ENCODE measurements at regions not wholly inside any gene's neighbourhood (a gene's known extent, or its start where the extent isn't known, plus 50 kb on each side); places are given as distances from the start of the nearest gene placed in this dataset.

DNA sequence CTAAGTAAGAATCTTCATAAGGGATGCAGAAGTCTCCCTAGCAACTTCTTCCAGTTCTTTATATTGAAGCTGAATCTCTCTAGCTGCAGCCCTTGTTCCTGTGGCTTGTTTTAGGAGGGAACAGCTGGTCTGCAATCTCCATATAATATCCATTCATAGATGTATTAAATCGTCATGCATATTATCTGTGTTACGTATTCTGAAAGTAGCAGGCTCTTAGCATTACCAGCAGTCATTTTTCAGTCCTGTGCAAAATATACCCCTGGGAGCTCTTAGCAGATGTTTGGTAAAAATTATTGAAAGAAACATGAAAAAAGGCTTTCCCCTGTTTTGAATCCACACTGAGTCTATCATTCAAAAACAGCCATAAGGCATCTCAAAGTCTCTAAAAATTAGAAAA is 385.3 kb downstream of the IRS1 start:
- Histone ChIP-seq H3K4me3 (ENCODE audit: low read length) (no peak overlapping the region), H3K36me3 (ENCODE audit: control insufficient read depth, insufficient read depth, low read length) (no peaks in the 10 kb centered on the region), H3K4me1 (ENCODE audit: control insufficient read depth, insufficient read depth, low read length) (no peaks in the 10 kb centered on the region), H3K9ac (ENCODE audit: low read length) (no peak overlapping the region), H3K27me3 (ENCODE audit: control insufficient read depth, insufficient read depth, low read length) (no peaks in the 10 kb centered on the region), H3K27ac (ENCODE audit: low read depth, low read length) (no peak overlapping the region)

DNA sequence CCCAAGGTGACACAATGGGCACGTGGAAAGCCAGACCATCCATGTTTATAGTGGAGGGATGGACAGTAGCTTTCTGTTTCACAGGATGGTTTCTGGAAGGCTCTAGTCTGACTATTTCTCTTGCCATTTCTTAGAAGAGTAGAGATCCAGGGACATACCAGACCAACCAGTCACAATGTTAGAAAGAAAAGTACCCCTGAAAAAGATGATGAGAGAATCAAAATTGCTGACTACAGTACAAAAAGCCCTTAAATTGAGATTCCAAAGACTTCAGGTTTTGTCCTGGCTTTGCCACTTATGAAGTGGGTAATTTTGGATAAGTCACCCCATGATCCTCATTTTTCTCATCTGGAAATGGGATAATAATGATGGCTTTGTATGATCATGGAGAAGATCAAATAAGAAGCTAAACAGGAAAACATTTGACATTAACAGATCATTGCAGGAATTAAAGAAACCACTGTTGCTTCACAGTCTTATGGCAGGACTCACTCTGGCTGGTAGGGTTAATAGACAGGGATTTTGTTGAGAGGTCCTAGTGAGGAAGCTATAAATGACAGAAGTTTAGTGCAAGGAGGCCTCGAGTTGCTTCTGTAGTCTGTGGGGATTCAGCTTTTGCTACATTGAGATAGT is 386.0 kb downstream of the IRS1 start:
- Histone ChIP-seq H3K27me3 (ENCODE audit: control insufficient read depth, insufficient read depth, low read length) (no peaks in the 10 kb centered on the region), H3K4me3 (ENCODE audit: low read length) (no peak overlapping the region), H3K4me1 (ENCODE audit: control insufficient read depth, insufficient read depth, low read length) (no peaks in the 10 kb centered on the region), H3K36me3 (ENCODE audit: control insufficient read depth, insufficient read depth, low read length) (no peaks in the 10 kb centered on the region), H3K27ac (ENCODE audit: low read depth, low read length) (no peak overlapping the region), H3K9ac (ENCODE audit: low read length) (no peak overlapping the region)

DNA sequence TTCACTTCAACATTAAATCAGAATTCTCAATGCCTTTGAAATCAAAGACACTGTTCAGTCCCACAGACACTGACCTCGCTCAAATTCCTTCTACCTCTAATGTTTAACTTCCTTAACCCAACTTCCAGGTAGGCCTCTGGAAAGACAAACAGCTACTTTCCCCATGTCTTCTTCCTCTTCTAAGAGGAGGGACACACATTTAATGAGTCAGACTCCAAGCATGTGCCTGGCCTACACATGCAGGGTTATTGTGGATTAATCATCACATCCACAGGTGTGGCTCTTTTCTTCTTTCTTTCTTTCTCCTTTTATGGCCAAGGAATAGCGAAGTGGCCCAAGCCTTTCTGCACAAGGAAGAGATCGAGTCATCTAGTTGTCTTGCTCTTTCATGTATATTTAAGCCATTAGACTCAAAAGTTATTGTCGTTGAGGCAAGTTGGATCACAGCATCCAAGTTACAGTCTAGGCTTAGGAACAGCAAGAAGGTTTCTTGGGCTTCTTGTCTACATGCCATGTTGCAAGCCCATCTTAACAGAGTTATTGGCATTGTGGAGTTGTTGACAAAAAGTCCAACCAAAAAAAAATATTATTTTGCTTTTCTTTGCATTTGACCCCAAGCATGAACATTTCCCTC is 387.8 kb downstream of the IRS1 start:
- peaks cover 4% of the 10 kb centered on the region for H3K4me1 ChIP-seq (ENCODE audit: control insufficient read depth, insufficient read depth, low read length)
- no peak overlapping the region for H3K9ac ChIP-seq (ENCODE audit: low read length)
- H3K27ac ChIP-seq (ENCODE audit: low read depth, low read length): no peak overlapping the region
- H3K27me3 ChIP-seq (ENCODE audit: control insufficient read depth, insufficient read depth, low read length): no peaks in the 10 kb centered on the region
- H3K36me3 ChIP-seq (ENCODE audit: control insufficient read depth, insufficient read depth, low read length): no peaks in the 10 kb centered on the region
- no peak overlapping the region for H3K4me3 ChIP-seq (ENCODE audit: low read length)

DNA sequence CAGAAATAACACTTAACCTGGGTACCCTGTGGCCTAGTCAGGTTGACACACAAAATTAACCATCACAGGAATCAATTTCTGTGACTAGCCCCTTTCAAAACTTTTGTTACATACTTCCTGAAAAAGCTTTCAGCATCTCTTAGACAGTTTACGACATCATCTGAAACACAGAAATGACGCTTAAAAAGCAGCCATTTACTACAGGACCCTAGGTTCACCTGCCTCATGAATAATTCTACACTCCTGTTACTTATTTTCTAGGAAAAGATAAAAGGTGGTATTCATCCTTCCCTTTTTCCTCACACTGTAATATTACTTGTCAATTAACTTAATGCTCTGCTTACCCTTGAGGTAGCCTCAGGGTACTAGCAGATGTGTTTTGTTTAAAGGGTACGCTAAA is 388.4 kb downstream of the IRS1 start:
- no peak overlapping the region for H3K27ac ChIP-seq (ENCODE audit: low read depth, low read length)
- no peaks in the 10 kb centered on the region for H3K27me3 ChIP-seq (ENCODE audit: control insufficient read depth, insufficient read depth, low read length)
- H3K36me3 ChIP-seq (ENCODE audit: control insufficient read depth, insufficient read depth, low read length): no peaks in the 10 kb centered on the region
- H3K4me1 ChIP-seq (ENCODE audit: control insufficient read depth, insufficient read depth, low read length): peaks cover 6% of the 10 kb centered on the region
- H3K4me3 ChIP-seq (ENCODE audit: low read length): no peak overlapping the region
- no peak overlapping the region for H3K9ac ChIP-seq (ENCODE audit: low read length)

DNA sequence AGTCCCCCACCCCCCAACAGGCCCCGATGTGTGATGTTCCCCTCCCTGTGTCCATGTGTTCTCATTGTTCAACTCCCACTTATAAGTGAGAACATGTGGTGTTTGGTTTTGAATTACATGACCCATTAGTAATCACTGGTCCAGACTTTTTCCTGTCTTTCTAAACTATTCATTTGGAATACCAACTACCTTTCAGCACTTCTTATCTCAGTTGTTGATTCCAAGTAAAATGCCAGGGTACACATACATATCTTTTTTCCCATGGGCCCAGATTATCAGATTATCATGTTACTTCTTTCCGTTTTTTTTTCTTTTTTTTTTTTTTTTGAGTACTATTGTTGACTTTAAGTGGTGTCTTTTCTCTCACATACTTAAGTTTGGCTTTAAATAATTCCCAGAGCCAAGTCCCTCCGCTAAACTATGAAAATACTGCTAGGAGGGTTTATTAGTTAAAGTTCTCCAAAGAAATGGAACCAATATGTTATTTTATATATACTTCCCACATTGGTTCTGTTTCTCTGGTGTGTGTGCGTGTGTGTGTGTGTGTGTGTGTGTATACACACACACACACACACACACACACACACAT is 389.3 kb downstream of the IRS1 start:
- H3K9ac ChIP-seq (ENCODE audit: low read length): no peak overlapping the region
- H3K4me3 ChIP-seq (ENCODE audit: low read length): no peak overlapping the region
- no peak overlapping the region for H3K27ac ChIP-seq (ENCODE audit: low read depth, low read length)
- no peaks in the 10 kb centered on the region for H3K27me3 ChIP-seq (ENCODE audit: control insufficient read depth, insufficient read depth, low read length)
- H3K36me3 ChIP-seq (ENCODE audit: control insufficient read depth, insufficient read depth, low read length): no peaks in the 10 kb centered on the region
- H3K4me1 ChIP-seq (ENCODE audit: control insufficient read depth, insufficient read depth, low read length): peaks cover 6% of the 10 kb centered on the region

DNA sequence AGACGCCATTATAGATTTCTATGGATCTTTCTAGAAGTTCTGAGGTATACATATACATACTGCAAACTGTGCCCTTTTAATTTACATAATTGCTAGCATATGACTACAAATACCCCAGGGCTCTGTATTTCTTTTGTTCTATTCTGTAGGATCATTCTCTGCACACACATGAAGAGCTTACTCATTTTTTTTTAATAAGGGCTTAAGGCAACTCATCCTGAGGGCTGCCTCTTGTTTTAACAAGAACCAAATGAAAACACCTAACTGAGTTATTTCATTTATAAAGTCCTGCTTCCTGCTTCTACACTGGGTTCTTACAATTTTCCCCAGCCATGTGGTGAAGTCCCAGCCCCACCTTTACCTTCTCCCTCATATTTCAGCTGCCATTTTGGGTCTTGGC is 390.5 kb downstream of the IRS1 start:
- no peaks in the 10 kb centered on the region for H3K36me3 ChIP-seq (ENCODE audit: control insufficient read depth, insufficient read depth, low read length)
- no peak overlapping the region for H3K9ac ChIP-seq (ENCODE audit: low read length)
- no peaks in the 10 kb centered on the region for H3K27me3 ChIP-seq (ENCODE audit: control insufficient read depth, insufficient read depth, low read length)
- H3K4me1 ChIP-seq (ENCODE audit: control insufficient read depth, insufficient read depth, low read length): peaks cover 6% of the 10 kb centered on the region
- H3K4me3 ChIP-seq (ENCODE audit: low read length): no peak overlapping the region
- no peak overlapping the region for H3K27ac ChIP-seq (ENCODE audit: low read depth, low read length)

DNA sequence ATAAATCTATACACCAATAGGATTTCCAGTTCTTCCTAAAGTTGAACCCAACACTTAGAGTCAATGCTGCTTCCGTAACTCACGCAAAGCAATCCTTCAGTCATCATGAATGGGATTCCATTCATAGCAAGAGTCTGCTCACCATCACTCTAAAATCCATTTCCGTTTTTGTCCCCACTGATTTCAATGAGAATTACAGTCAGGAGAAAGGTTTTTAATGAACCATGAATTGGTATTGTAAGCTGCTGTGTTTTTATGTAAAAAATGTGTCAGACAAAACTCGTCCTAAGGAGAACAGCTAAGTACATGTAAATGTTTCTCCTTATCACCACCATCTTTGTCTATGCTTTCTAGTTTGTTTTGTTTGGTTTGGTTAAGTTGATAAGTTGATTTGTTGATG is 391.5 kb downstream of the IRS1 start:
- H3K27me3 ChIP-seq (ENCODE audit: control insufficient read depth, insufficient read depth, low read length): no peaks in the 10 kb centered on the region

DNA sequence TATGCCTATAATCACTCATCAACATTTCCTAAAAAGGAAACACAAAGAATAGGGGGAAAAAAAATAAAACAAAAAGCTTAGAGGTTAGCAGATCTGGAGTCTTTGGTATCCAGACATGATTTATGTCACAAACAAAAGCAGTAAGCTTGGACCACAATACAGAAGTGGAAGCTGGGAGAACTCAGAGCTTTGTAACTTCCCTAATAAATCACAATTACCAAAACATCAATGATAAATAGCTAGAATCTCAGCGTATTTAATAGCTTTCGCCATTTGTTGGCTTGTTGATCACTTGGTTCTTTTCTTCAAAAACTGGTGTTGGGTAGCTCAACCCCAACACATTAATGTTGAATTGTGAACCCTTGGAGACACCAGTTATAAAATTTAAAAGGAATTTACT is 392.5 kb downstream of the IRS1 start:
- Histone ChIP-seq H3K27ac (ENCODE audit: low read depth, low read length) (no peak overlapping the region), H3K4me3 (ENCODE audit: low read length) (no peak overlapping the region)

More for the DNA sequence above, 391.5 kb downstream of the IRS1 start:
- Histone ChIP-seq H3K4me1 (ENCODE audit: control insufficient read depth, insufficient read depth, low read length) (peaks cover 6% of the 10 kb centered on the region), H3K27ac (ENCODE audit: low read depth, low read length) (no peak overlapping the region), H3K36me3 (ENCODE audit: control insufficient read depth, insufficient read depth, low read length) (no peaks in the 10 kb centered on the region), H3K9ac (ENCODE audit: low read length) (no peak overlapping the region), H3K4me3 (ENCODE audit: low read length) (no peak overlapping the region)

DNA sequence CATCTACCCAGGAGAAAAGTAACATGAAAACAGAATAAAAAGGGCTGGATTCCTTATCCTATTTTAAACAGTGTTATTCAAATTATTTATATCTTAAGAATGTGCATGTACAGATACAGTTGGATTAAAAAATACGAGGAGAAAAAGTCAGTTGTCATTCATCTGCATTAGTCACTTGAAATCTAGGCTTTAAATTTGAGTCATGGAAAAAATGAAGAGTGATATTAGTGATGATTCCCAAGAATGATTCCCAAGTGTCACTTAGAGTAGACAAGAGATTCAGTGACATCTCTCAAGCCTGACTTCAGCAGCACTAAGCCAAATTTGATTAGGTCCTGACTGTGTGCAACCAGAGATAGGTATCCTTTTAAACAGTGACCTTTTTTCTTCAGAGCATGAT is 394.2 kb downstream of the IRS1 start:
- no peaks in the 10 kb centered on the region for H3K36me3 ChIP-seq (ENCODE audit: control insufficient read depth, insufficient read depth, low read length)
- no peak overlapping the region for H3K4me3 ChIP-seq (ENCODE audit: low read length)

More for the DNA sequence above, 392.5 kb downstream of the IRS1 start:
- Histone ChIP-seq H3K36me3 (ENCODE audit: control insufficient read depth, insufficient read depth, low read length) (no peaks in the 10 kb centered on the region), H3K9ac (ENCODE audit: low read length) (no peak overlapping the region), H3K27me3 (ENCODE audit: control insufficient read depth, insufficient read depth, low read length) (no peaks in the 10 kb centered on the region), H3K4me1 (ENCODE audit: control insufficient read depth, insufficient read depth, low read length) (peaks cover 6% of the 10 kb centered on the region)

DNA sequence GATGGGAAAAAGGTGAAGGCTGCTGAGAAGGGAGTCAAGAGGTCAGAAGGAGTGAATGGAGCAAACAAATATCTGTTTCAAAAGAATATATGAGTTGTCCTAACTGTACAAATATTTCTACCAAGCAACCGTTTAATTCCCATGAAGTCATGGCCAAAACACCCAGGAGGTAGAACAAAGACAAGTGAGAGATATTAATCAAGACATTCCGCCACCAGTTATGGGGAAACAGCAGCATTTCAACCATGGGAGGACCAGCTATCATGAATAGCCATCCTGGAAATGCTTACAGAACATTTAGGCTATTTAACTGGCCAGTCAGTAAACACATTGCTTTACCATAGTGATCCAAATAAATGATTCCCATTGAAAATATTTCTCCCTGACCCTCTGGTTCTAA is 396.3 kb downstream of the IRS1 start:
- Histone ChIP-seq H3K4me1 (ENCODE audit: control insufficient read depth, insufficient read depth, low read length) (peaks cover 6% of the 10 kb centered on the region), H3K36me3 (ENCODE audit: control insufficient read depth, insufficient read depth, low read length) (no peaks in the 10 kb centered on the region), H3K4me3 (ENCODE audit: low read length) (no peak overlapping the region), H3K9ac (ENCODE audit: low read length) (no peak overlapping the region), H3K27ac (ENCODE audit: low read depth, low read length) (no peak overlapping the region), H3K27me3 (ENCODE audit: control insufficient read depth, insufficient read depth, low read length) (no peaks in the 10 kb centered on the region)

More for the DNA sequence above, 394.2 kb downstream of the IRS1 start:
- H3K27me3 ChIP-seq (ENCODE audit: control insufficient read depth, insufficient read depth, low read length): no peaks in the 10 kb centered on the region
- peaks cover 6% of the 10 kb centered on the region for H3K4me1 ChIP-seq (ENCODE audit: control insufficient read depth, insufficient read depth, low read length)
- no peak overlapping the region for H3K27ac ChIP-seq (ENCODE audit: low read depth, low read length)
- no peak overlapping the region for H3K9ac ChIP-seq (ENCODE audit: low read length)

DNA sequence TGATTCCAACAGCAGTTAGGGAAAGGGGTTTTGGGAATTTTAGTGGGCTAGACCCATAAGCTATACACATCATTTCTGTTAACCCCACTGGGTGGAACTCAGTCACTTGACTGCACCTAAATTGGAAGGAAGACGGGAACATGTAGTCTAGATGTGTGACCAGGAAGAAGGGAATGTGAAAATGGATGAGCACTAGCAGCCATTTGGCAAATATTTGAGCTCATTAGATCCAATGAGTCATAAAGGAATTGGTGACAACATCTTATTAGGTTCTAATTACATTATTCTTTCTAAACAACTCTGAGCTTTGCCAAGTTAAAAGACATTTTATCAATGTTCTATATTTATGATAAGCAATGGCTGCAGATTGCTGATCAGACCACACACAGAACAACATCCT is 400.6 kb downstream of the IRS1 start:
- H3K27ac ChIP-seq (ENCODE audit: low read depth, low read length): no peak overlapping the region
- no peaks in the 10 kb centered on the region for H3K36me3 ChIP-seq (ENCODE audit: control insufficient read depth, insufficient read depth, low read length)
- no peak overlapping the region for H3K9ac ChIP-seq (ENCODE audit: low read length)
- H3K4me3 ChIP-seq (ENCODE audit: low read length): no peak overlapping the region
- H3K4me1 ChIP-seq (ENCODE audit: control insufficient read depth, insufficient read depth, low read length): no peaks in the 10 kb centered on the region
- no peaks in the 10 kb centered on the region for H3K27me3 ChIP-seq (ENCODE audit: control insufficient read depth, insufficient read depth, low read length)

DNA sequence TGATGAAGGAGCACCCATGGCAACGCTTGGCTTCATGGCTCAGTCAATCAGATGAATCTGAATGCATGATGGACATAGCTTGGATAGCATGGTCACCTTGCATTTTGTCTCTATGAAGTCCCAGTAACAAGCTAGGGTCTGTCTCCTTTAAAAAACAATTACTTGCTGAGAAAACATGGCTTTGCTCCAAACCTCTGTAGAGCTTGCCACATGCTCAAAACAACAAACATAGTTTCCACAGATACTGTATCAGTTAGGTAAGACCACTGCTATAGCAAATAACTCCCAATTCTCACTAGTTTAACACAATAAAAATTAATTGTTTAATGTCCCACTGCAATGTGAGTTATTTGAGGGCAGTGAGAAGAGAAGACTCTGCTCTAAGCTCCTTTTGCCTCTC is 401.0 kb downstream of the IRS1 start:
- no peak overlapping the region for H3K4me3 ChIP-seq (ENCODE audit: low read length)
- no peaks in the 10 kb centered on the region for H3K27me3 ChIP-seq (ENCODE audit: control insufficient read depth, insufficient read depth, low read length)
- H3K36me3 ChIP-seq (ENCODE audit: control insufficient read depth, insufficient read depth, low read length): no peaks in the 10 kb centered on the region
- no peak overlapping the region for H3K27ac ChIP-seq (ENCODE audit: low read depth, low read length)
- no peaks in the 10 kb centered on the region for H3K4me1 ChIP-seq (ENCODE audit: control insufficient read depth, insufficient read depth, low read length)
- no peak overlapping the region for H3K9ac ChIP-seq (ENCODE audit: low read length)

DNA sequence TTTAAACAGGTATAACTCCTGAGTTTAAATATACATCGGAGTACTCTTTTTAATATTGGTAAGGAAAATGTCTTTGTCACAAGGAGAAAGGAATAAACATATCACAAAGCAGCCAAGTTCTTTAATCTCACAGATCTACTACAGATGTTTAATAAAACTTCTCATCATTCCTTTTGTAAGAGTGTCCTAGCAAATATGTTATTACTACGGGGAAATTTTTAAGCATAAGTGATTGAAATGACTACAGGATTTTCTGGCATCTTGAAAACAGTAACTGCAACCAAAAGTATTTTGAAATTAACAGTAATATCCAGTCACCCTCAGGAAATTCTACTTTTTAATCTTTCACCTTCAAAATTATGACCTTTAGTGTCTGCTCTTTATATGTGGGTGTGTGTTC is 403.1 kb downstream of the IRS1 start:
- Histone ChIP-seq H3K36me3 (ENCODE audit: control insufficient read depth, insufficient read depth, low read length) (no peaks in the 10 kb centered on the region), H3K27me3 (ENCODE audit: control insufficient read depth, insufficient read depth, low read length) (no peaks in the 10 kb centered on the region), H3K4me3 (ENCODE audit: low read length) (no peak overlapping the region)

More for the DNA sequence above, 403.1 kb downstream of the IRS1 start:
- Histone ChIP-seq H3K27ac (ENCODE audit: low read depth, low read length) (no peak overlapping the region), H3K4me1 (ENCODE audit: control insufficient read depth, insufficient read depth, low read length) (no peaks in the 10 kb centered on the region), H3K9ac (ENCODE audit: low read length) (no peak overlapping the region)

Measured in rectal smooth muscle tissue (tissue), 1 donor.